ENCODE measurements at regions not wholly inside any gene's neighbourhood (a gene's known extent, or its start where the extent isn't known, plus 50 kb on each side); places are given as distances from the start of the nearest gene placed in this dataset.

GRCh38 chr3:67113802-67114407 lies 115.8 kb downstream of the KBTBD8 start:
- in situ Hi-C loops (cut with MboI; ENCODE audit: low pct_ligation_motif_present in 1 of 4, low pct_unique_long_range_greater_than_20kb in 1 of 4, low sequenced_read_pairs in 3 of 4) (loop anchor here (10.0 to 25.0 kb wide), 3 partner anchors 673 to 1773 kb away; no protein-coding TSS in a partner anchor), intact Hi-C loops (cut with DNase I; ENCODE audit: low total_unique reads) (loop anchor here (10.0 kb wide), 1 partner anchor 1761 kb away; no protein-coding TSS in a partner anchor)
- no peaks in the 10 kb centered on the region for H3K27me3 ChIP-seq
- WGBS, 2 donors (ENCODE audit: low coverage in 1 of 2): 3 to 4% methylated on average over 6 of the region's 6 CpGs
- DNase-seq: peak; percentile 75
- no peaks in the 10 kb centered on the region for H3K36me3 ChIP-seq
- no peak overlapping the region for H3K4me3 ChIP-seq
- no peaks in the 10 kb centered on the region for H3K9me3 ChIP-seq
- no peaks in the 10 kb centered on the region for H3K4me1 ChIP-seq
- no peak overlapping the region for H3K27ac ChIP-seq
- TF ChIP-seq CTCF (IDR thresholded peaks at IDR 0.05): peak; percentile 72 to 89 (median 79)
- no peak for TF ChIP-seq POLR2A (IDR thresholded peaks at IDR 0.05)

GRCh38 chr3:67118122-67118521 lies 120.0 kb downstream of the KBTBD8 start:
- Histone ChIP-seq H3K9me3 (no peaks in the 10 kb centered on the region), H3K27me3 (no peaks in the 10 kb centered on the region), H3K4me1 (no peaks in the 10 kb centered on the region), H3K27ac (no peak overlapping the region), H3K4me3 (no peak overlapping the region), H3K36me3 (no peaks in the 10 kb centered on the region)
- no peak for TF ChIP-seq POLR2A (IDR thresholded peaks at IDR 0.05)
- intact Hi-C loops (cut with DNase I; ENCODE audit: low total_unique reads): loop anchor here (10.0 kb wide), 1 partner anchor 1757 kb away; no protein-coding TSS in a partner anchor
- no peak for DNase-seq
- WGBS, 2 donors (ENCODE audit: low coverage in 1 of 2): 85 to 100% methylated on average over 1 of the region's 1 CpG
- in situ Hi-C loops (cut with MboI; ENCODE audit: low pct_ligation_motif_present in 1 of 4, low pct_unique_long_range_greater_than_20kb in 1 of 4, low sequenced_read_pairs in 3 of 4): loop anchor here (10.0 to 25.0 kb wide), 3 partner anchors 669 to 1769 kb away; no protein-coding TSS in a partner anchor

- 57 to 59% methylated on average over 3 of the region's 3 CpGs for WGBS, 2 donors (ENCODE audit: low coverage in 1 of 2)
- H3K9me3 ChIP-seq: no peaks in the 10 kb centered on the region
- no peak overlapping the region for H3K27ac ChIP-seq
- H3K4me1 ChIP-seq: no peaks in the 10 kb centered on the region
- H3K27me3 ChIP-seq: no peaks in the 10 kb centered on the region
- H3K36me3 ChIP-seq: no peaks in the 10 kb centered on the region
- H3K4me3 ChIP-seq: no peak overlapping the region
- DNase-seq: no peak
- in situ Hi-C loops (cut with MboI; ENCODE audit: low pct_ligation_motif_present in 1 of 4, low pct_unique_long_range_greater_than_20kb in 1 of 4, low sequenced_read_pairs in 3 of 4) (loop anchor here (10.0 to 25.0 kb wide), 3 partner anchors 669 to 1769 kb away; no protein-coding TSS in a partner anchor), intact Hi-C loops (cut with DNase I; ENCODE audit: low total_unique reads) (loop anchor here (10.0 kb wide), 1 partner anchor 1756 kb away; no protein-coding TSS in a partner anchor)
- TF ChIP-seq POLR2AphosphoS5 (IDR thresholded peaks at IDR 0.05): no peak
- TF ChIP-seq EP300 (IDR thresholded peaks at IDR 0.05; ENCODE audit: low read depth): no peak
- TF ChIP-seq CTCF (IDR thresholded peaks at IDR 0.05): no peak
- TF ChIP-seq POLR2A (IDR thresholded peaks at IDR 0.05): no peak
Observed at GRCh38 chr3:67118635-67119034, 120.5 kb downstream of the KBTBD8 start.

- Histone ChIP-seq H3K9me3 (peaks cover 0 to 6% of the 10 kb centered on the region in 2 donors), H3K4me3 (no peak overlapping the region), H3K27me3 (no peaks in the 10 kb centered on the region), H3K4me1 (no peaks in the 10 kb centered on the region), H3K27ac (no peak overlapping the region), H3K36me3 (no peaks in the 10 kb centered on the region)
- DNase-seq: no peak
- intact Hi-C loops (cut with DNase I; ENCODE audit: low total_unique reads): no loop called here
- TF ChIP-seq POLR2AphosphoS5 (IDR thresholded peaks at IDR 0.05): no peak
- TF ChIP-seq EP300 (IDR thresholded peaks at IDR 0.05; ENCODE audit: low read depth): no peak
- TF ChIP-seq CTCF (IDR thresholded peaks at IDR 0.05): no peak
- TF ChIP-seq POLR2A (IDR thresholded peaks at IDR 0.05): no peak
- in situ Hi-C loops (cut with MboI; ENCODE audit: low pct_ligation_motif_present in 1 of 4, low pct_unique_long_range_greater_than_20kb in 1 of 4, low sequenced_read_pairs in 3 of 4): loop anchor here in 3 of 4 donors (25.0 kb wide), 2 partner anchors 663 to 1763 kb away; no protein-coding TSS in a partner anchor
- WGBS, 2 donors (ENCODE audit: low coverage in 1 of 2): 74 to 80% methylated on average over 5 of the region's 5 CpGs
Observed at GRCh38 chr3:67123914-67124313, 125.8 kb downstream of the KBTBD8 start.

All from transverse colon (tissue), 4 donors.